Endothelial cell of umbilical vein (primary cell): ENCODE measurements at regions not wholly inside any gene's neighbourhood (a gene's known extent, or its start where the extent isn't known, plus 50 kb on each side); places are given as distances from the start of the nearest gene placed in this dataset.

ENCODE experiments used
- CTCF ChIP-seq, 2 donors: IDR thresholded peaks; 1 replicate in 1 of 2; 2 replicates in 1 of 2; pipeline ENCODE4 v1.5.1; 2011; ENCODE audit warnings: low read length in 2 of 2, mild to moderate bottlenecking in 2 of 2, moderate library complexity in 2 of 2, control low read depth in 1 of 2, inconsistent platforms in 1 of 2, low read depth in 1 of 2; ENCODE audit not compliant: insufficient read depth in 1 of 2; ENCODE audit errors: extremely low read depth in 1 of 2
- EZH2 ChIP-seq: IDR thresholded peaks from 2 replicates; pipeline ENCODE4 v1.6.1; 2012; ENCODE audit warnings: borderline replicate concordance, low read depth, mild to moderate bottlenecking, moderate library complexity, low read length, inconsistent platforms; ENCODE audit not compliant: severe bottlenecking
- MAX ChIP-seq: IDR thresholded peaks from 2 replicates; pipeline ENCODE4 v1.6.1; 2011; ENCODE audit not compliant: insufficient read depth, insufficient read length
- POLR2AphosphoS5 ChIP-seq: IDR thresholded peaks from 2 replicates; pipeline ENCODE4 v1.6.1; 2012; ENCODE audit warnings: low read depth, mild to moderate bottlenecking, control low read depth, low read length, moderate library complexity; ENCODE audit not compliant: insufficient read depth

GRCh38 chr6:97364327-97364726 lies 81.3 kb upstream of the MMS22L start:
- no peak for TF ChIP-seq EZH2
- TF ChIP-seq CTCF (IDR thresholded peaks at IDR 0.05; ENCODE audit: extremely low read depth in 1 of 2, insufficient read depth in 1 of 2, low read depth in 1 of 2, low read length in 2 of 2) = no peak
- no peak for TF ChIP-seq POLR2AphosphoS5
- no peak for TF ChIP-seq MAX
